ENCODE measurements at regions not wholly inside any gene's neighbourhood (a gene's known extent, or its start where the extent isn't known, plus 50 kb on each side); places are given as distances from the start of the nearest gene placed in this dataset.

GRCh38 chr1:63042278-63042677 is 258.3 kb downstream of the ATG4C start:
- BruUV-seq (replicated peaks) = no TSS peak
- intact Hi-C loops (cut with micrococcal nuclease; ENCODE audit: unreplicated experiment) = no loop called here
- ChIA-PET POLR2A (ENCODE audit: low non-redundant PET) (no interaction called here), CTCF (no interaction called here)
- no peak overlapping the region for H3K27ac ChIP-seq (ENCODE audit: low read depth, low read length, poor library complexity, severe bottlenecking)
- no peaks in the 10 kb centered on the region for H3K4me1 ChIP-seq (ENCODE audit: insufficient read depth, low read length, poor library complexity, severe bottlenecking)
- no peak overlapping the region for H3K4me3 ChIP-seq (ENCODE audit: low read depth, low read length, poor library complexity, severe bottlenecking)
- no peaks in the 10 kb centered on the region for H3K27me3 ChIP-seq (replicated peaks; ENCODE audit: insufficient read depth, low read depth, low read length, poor library complexity)
- H3K36me3 ChIP-seq (ENCODE audit: insufficient read depth, low read length, poor library complexity, severe bottlenecking) = no peaks in the 10 kb centered on the region
- TF ChIP-seq EZH2 (IDR thresholded peaks at IDR 0.05; ENCODE audit: borderline replicate concordance, low read depth, low read length, poor library complexity, severe bottlenecking) (no peak), CTCF (conservative IDR thresholded peaks at IDR 0.05; ENCODE audit: low read depth, low read length) (no peak)
- H3K9me3 ChIP-seq (ENCODE audit: low read depth, low read length, poor library complexity, severe bottlenecking) = no peaks in the 10 kb centered on the region
- no peak for DNase-seq (ENCODE audit: low spot score)

DNA sequence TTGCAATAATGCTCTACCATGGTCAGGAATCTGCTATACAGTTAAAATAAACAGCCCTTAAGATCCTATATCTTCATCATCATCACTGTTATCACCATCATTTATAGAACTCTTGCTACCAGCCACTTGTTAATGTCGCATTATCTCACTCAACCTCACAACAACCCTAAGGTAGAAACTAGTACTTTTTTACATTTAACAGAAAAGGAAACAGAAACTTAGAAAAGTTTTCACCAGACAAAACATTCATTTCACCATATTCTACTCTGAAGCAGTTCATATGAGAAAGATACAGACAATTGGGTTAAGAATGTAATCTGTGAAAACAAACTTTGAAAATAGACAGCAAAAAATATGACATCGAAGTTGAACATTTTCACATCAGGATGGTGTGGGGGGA is 262.6 kb downstream of the ATG4C start:
- H3K4me1 ChIP-seq (ENCODE audit: insufficient read depth, low read length, poor library complexity, severe bottlenecking) = no peaks in the 10 kb centered on the region
- ChIA-PET CTCF (no interaction called here), POLR2A (ENCODE audit: low non-redundant PET) (no interaction called here)
- H3K4me3 ChIP-seq (ENCODE audit: low read depth, low read length, poor library complexity, severe bottlenecking) = no peak overlapping the region
- H3K27ac ChIP-seq (ENCODE audit: low read depth, low read length, poor library complexity, severe bottlenecking) = no peak overlapping the region
- no peak for DNase-seq (ENCODE audit: low spot score)
- no TSS peak for BruUV-seq (replicated peaks)
- no peaks in the 10 kb centered on the region for H3K36me3 ChIP-seq (ENCODE audit: insufficient read depth, low read length, poor library complexity, severe bottlenecking)
- no peaks in the 10 kb centered on the region for H3K27me3 ChIP-seq (replicated peaks; ENCODE audit: insufficient read depth, low read depth, low read length, poor library complexity)
- no peaks in the 10 kb centered on the region for H3K9me3 ChIP-seq (ENCODE audit: low read depth, low read length, poor library complexity, severe bottlenecking)
- intact Hi-C loops (cut with micrococcal nuclease; ENCODE audit: unreplicated experiment) = no loop called here
- TF ChIP-seq CTCF (conservative IDR thresholded peaks at IDR 0.05; ENCODE audit: low read depth, low read length) (no peak), EZH2 (IDR thresholded peaks at IDR 0.05; ENCODE audit: borderline replicate concordance, low read depth, low read length, poor library complexity, severe bottlenecking) (no peak)

GRCh38 chr1:63049135-63049534 is 265.2 kb downstream of the ATG4C start:
- no peaks in the 10 kb centered on the region for H3K4me1 ChIP-seq (ENCODE audit: insufficient read depth, low read length, poor library complexity, severe bottlenecking)
- H3K27ac ChIP-seq (ENCODE audit: low read depth, low read length, poor library complexity, severe bottlenecking) = no peak overlapping the region
- CTCF ChIA-PET = no interaction called here
- intact Hi-C loops (cut with micrococcal nuclease; ENCODE audit: unreplicated experiment) = no loop called here
- no TSS peak for BruUV-seq (replicated peaks)
- TF ChIP-seq CTCF (conservative IDR thresholded peaks at IDR 0.05; ENCODE audit: low read depth, low read length) (no peak), EZH2 (IDR thresholded peaks at IDR 0.05; ENCODE audit: borderline replicate concordance, low read depth, low read length, poor library complexity, severe bottlenecking) (no peak)
- POLR2A ChIA-PET (ENCODE audit: low non-redundant PET) = no interaction called here
- no peak for DNase-seq (ENCODE audit: low spot score)
- no peaks in the 10 kb centered on the region for H3K36me3 ChIP-seq (ENCODE audit: insufficient read depth, low read length, poor library complexity, severe bottlenecking)
- H3K4me3 ChIP-seq (ENCODE audit: low read depth, low read length, poor library complexity, severe bottlenecking) = no peak overlapping the region
- H3K9me3 ChIP-seq (ENCODE audit: low read depth, low read length, poor library complexity, severe bottlenecking) = no peaks in the 10 kb centered on the region
- no peaks in the 10 kb centered on the region for H3K27me3 ChIP-seq (replicated peaks; ENCODE audit: insufficient read depth, low read depth, low read length, poor library complexity)

Data from A673 (cell line).